Stimulated activated CD8-positive, alpha-beta memory T cell treated with anti-CD3 and anti-CD28 coated beads, Interleukin-2, amount 100 ng/mL, for 1 hour (primary cell): ENCODE measurements at regions not wholly inside any gene's neighbourhood (a gene's known extent, or its start where the extent isn't known, plus 50 kb on each side); places are given as distances from the start of the nearest gene placed in this dataset.
"Not testable (repeated sequence)": the region's sequence is repeated elsewhere in the genome, so short reads cannot be mapped to it uniquely, and the experiment has no call there.

Experiments used
- DNase-seq, 2 donors: peaks; one replicate each; pipeline ENCODE4 v3.0.0-alpha.2; 2020; ENCODE audit warnings: low read depth in 2 of 2

- no peak for DNase-seq
These were observed 366.0 kb upstream of the RGS6 start for GRCh38 chr14:71566276-71566675.

- DNase-seq, result not testable (repeated sequence)
These were observed 364.6 kb upstream of the RGS6 start for GRCh38 chr14:71567499-71568133.

- DNase-seq, result no peak
These were observed 357.3 kb upstream of the RGS6 start for GRCh38 chr14:71574976-71575375.

DNA sequence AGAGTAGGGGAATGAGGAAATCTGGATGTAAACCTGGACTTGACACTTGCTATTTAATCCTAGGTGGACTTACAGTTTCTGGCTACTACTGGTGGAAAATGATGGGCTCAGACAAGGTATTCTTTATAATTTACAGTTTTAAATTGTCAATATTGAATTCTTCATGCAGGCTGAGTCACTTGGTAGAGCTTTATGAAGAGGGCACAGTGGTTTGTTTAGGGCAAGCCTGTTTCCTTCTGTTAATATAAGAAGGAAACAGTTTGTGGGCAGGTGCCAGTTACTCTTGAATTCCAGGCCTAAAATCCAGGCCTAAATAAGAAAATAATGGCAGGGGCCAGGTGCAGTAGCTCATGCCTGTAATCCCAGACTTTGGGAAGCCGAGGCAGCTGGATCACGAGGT, 355.8 kb upstream of the RGS6 start:
- DNase-seq, result no peak

DNA sequence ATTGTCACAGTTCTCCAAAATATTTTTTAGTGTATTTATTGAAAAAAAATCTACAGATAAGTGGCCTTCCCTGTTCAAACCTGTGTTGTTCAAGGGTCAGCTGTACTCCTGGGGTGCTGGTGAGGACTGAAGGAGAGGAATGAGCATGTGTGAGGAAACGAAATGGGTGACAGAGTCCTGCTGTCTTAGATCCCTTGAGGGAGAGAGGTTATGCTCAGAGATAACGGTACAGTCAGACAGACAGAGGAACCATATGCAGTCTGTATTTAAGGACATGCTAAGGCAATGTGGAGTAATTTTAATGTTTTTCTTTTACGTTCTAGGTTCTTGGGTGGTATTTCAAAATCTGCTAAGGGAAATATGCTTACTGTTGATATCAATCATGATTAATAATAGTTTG, 352.9 kb upstream of the RGS6 start:
- no peak for DNase-seq

DNA sequence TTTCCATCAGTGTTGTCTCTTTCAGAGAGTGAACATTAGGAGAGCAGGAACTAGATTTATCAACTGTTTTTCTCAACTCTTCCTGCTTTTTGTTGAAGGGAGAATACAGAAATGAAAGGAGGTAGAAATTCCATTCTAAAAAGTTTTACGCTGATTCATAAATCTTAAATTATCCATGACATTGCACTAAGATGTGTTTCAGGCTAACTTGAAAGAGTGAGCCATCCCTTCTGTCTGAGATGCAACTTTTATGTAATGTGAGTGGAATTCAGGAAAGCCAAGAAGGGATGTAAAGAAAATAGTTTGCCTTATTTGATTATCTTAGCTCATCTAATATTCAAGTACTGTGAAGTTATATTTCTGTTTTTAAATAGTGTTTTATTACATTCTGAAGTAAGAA, 349.5 kb upstream of the RGS6 start:
- DNase-seq, result no peak

DNA sequence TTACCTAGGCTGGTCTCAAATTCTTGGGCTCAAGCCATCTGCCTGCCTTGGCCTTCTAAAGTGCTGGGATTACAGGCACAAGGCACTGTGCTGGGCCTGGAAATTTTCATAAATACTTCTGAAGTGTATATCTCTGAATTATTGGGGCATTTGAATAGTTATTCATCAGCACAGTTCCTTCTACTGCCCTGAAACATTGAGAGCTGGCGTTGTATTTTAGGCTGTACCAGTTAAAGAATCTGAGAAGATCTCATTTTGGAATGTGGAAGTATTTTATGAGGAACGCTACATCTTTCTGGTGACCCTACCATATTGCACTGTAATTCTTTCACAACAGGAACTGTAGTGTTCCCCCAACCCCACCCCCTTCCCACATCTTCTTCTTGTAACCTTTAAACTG, 349.0 kb upstream of the RGS6 start:
- DNase-seq, result no peak

GRCh38 chr14:71583705-71584104, 348.5 kb upstream of the RGS6 start:
- no peak for DNase-seq

DNA sequence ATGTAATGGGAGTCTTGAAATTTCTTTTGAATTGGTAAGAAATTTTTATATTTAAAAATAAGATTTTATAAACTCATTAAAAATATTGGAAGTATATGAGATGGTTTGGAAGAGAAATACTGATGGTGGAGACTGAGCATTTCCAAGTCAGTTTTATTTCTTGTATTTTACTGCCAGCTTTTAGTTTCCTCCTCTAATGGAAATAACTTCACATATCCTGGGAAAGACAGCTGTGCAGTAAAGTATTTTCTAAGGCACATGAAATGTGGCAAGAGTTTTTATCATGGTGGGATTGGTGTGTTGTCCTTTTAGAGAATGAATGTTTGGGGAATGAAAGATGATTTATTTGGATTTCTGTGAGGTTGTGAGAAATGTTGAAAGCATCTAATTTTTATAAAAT, 346.9 kb upstream of the RGS6 start:
- DNase-seq, result no peak

- no peak for DNase-seq
These were observed 345.9 kb upstream of the RGS6 start for GRCh38 chr14:71586131-71586897.

- DNase-seq, result no peak
These were observed 344.2 kb upstream of the RGS6 start for GRCh38 chr14:71588028-71588427.

DNA sequence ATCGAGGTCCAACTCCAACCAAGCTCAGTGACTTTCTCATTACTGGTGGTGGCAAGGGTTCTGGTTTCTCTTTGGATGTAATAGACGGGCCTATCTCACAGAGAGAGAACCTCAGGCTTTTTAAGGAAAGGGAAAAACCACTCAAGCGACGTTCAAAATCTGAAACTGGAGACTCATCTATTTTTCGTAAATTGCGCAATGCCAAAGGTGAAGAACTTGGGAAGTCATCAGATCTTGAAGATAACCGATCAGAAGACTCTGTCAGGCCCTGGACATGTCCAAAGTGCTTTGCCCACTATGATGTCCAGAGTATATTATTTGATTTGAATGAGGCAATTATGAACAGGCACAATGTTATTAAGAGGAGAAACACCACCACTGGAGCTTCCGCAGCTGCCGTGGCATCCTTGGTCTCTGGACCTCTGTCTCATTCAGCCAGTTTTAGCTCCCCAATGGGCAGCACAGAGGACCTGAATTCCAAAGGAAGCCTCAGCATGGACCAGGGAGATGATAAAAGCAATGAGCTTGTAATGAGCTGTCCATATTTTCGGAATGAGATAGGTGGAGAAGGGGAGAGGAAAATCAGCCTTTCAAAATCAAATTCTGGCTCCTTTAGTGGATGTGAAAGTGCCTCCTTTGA, 343.5 kb upstream of the RGS6 start:
- no peak for DNase-seq

- no peak for DNase-seq
These were observed 342.6 kb upstream of the RGS6 start for GRCh38 chr14:71589609-71590008.

- no peak for DNase-seq
These were observed 342.1 kb upstream of the RGS6 start for GRCh38 chr14:71590131-71590530.

GRCh38 chr14:71591231-71591630, 341.0 kb upstream of the RGS6 start:
- DNase-seq, result no peak

DNA sequence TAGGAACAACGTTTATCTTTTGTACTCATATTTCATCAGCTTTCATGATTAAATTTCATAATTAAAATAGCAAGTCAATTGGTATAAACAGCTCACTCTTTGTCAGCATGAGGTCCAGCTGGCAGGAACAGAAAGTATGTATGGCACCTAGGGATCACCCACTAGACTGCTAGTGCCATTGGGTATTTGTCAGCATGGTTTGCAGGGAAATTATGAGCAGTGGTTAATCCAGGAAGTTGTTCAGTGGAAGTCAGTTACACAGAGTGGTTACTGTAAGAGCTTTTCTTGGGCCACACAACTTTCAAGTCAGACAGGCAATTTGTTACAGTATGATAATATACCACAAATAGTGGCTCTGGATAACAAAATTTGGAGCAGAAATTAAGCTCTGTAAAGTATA, 340.3 kb upstream of the RGS6 start:
- no peak for DNase-seq

GRCh38 chr14:71592361-71592760, 339.9 kb upstream of the RGS6 start:
- no peak for DNase-seq

- DNase-seq, result no peak
These were observed 338.3 kb upstream of the RGS6 start for GRCh38 chr14:71593966-71594365.

- DNase-seq, result no peak
These were observed 337.4 kb upstream of the RGS6 start for GRCh38 chr14:71594821-71595220.

- no peak for DNase-seq
These were observed 336.8 kb upstream of the RGS6 start for GRCh38 chr14:71595441-71595840.

- no peak for DNase-seq
These were observed 334.8 kb upstream of the RGS6 start for GRCh38 chr14:71597287-71597920.

DNA sequence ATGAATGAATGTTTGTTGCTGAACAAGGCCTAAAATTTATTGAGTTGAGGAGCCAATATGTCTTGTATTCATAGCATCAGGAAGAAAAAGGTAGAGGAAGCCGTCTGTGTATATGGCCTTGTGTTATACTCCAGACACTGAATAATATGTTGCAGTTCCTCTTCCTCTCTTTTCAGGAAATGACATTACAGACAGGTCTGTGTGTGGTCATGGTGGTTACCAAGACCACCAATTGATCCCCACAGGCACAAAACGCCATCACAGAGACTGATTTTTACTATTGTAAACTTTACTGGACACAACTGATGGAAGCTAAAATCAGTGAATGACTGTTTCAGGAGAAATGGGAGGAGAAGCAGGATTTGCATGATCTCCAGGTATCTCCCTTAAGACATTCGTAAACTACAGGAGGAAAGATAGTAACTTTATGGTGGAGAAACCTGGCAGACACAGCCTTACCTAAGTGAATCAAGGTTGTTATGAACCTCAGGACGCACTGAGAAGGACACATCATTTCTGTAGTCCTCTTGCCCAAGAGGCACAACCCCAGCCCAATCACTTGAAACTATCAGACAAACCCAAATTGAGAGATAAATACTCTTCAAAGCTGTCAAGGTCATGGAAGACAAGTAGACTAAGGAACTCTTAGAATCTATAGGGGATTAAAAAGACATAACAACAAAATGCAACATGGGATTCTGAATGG, 334.1 kb upstream of the RGS6 start:
- DNase-seq, result no peak
